ENCODE measurements at regions not wholly inside any gene's neighbourhood (a gene's known extent, or its start where the extent isn't known, plus 50 kb on each side); places are given as distances from the start of the nearest gene placed in this dataset.

DNA sequence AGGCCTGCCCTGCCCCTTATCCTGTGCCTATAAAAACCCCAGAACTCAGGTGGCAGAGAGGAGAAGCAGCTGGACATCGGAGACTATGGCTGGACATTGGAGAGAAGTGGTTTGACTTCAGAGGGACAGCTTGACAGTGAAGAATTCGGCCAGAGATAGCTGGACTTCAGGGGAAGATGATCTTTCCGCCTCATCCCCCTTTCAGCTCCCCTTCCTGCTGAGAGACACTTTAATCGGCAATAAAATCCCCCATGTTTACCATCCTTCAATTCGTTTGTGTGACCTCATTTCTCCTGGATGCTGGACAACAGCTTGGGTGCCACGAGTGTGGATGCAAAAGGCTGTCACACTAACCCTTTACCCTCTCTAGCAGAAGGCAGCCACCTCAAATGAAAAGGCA is 134.1 kb upstream of the TUT7 start:
- Histone ChIP-seq H3F3A (ENCODE audit: insufficient read depth, low read length, poor library complexity, severe bottlenecking) (no peaks in the 10 kb centered on the region), H3K9me3 (ENCODE audit: low read length) (no peaks in the 10 kb centered on the region), H3K4me3 (ENCODE audit: low read length) (no peak overlapping the region), H4K20me1 (ENCODE audit: insufficient read depth) (no peaks in the 10 kb centered on the region), H3K27me3 (ENCODE audit: insufficient read depth, low read depth, low read length) (no peaks in the 10 kb centered on the region), H3K9me2 (ENCODE audit: insufficient read depth, low read length) (no peaks in the 10 kb centered on the region), H3K79me2 (replicated peaks; ENCODE audit: insufficient read depth, low read length) (no peaks in the 10 kb centered on the region), H2AFZ (ENCODE audit: low read depth, low read length) (no peak overlapping the region), H3K9ac (ENCODE audit: low read length) (no peak overlapping the region), H3K4me2 (ENCODE audit: low read length) (no peak overlapping the region), H3K36me3 (ENCODE audit: insufficient read depth, low read length) (no peaks in the 10 kb centered on the region), H3K27ac (ENCODE audit: low read length) (no peak overlapping the region)
- TF ChIP-seq, protein P1, sequence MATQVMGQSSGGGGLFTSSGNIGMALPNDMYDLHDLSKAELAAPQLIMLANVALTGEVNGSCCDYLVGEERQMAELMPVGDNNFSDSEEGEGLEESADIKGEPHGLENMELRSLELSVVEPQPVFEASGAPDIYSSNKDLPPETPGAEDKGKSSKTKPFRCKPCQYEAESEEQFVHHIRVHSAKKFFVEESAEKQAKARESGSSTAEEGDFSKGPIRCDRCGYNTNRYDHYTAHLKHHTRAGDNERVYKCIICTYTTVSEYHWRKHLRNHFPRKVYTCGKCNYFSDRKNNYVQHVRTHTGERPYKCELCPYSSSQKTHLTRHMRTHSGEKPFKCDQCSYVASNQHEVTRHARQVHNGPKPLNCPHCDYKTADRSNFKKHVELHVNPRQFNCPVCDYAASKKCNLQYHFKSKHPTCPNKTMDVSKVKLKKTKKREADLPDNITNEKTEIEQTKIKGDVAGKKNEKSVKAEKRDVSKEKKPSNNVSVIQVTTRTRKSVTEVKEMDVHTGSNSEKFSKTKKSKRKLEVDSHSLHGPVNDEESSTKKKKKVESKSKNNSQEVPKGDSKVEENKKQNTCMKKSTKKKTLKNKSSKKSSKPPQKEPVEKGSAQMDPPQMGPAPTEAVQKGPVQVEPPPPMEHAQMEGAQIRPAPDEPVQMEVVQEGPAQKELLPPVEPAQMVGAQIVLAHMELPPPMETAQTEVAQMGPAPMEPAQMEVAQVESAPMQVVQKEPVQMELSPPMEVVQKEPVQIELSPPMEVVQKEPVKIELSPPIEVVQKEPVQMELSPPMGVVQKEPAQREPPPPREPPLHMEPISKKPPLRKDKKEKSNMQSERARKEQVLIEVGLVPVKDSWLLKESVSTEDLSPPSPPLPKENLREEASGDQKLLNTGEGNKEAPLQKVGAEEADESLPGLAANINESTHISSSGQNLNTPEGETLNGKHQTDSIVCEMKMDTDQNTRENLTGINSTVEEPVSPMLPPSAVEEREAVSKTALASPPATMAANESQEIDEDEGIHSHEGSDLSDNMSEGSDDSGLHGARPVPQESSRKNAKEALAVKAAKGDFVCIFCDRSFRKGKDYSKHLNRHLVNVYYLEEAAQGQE (IDR thresholded peaks at IDR 0.05; ENCODE audit: borderline replicate concordance) = no peak
- TF ChIP-seq SMC3 (conservative IDR thresholded peaks at IDR 0.05; ENCODE audit: poor library complexity) (no peak), RAD21 (conservative IDR thresholded peaks at IDR 0.05) (no peak), MXI1 (conservative IDR thresholded peaks at IDR 0.05; ENCODE audit: poor library complexity, severe bottlenecking) (no peak)

DNA sequence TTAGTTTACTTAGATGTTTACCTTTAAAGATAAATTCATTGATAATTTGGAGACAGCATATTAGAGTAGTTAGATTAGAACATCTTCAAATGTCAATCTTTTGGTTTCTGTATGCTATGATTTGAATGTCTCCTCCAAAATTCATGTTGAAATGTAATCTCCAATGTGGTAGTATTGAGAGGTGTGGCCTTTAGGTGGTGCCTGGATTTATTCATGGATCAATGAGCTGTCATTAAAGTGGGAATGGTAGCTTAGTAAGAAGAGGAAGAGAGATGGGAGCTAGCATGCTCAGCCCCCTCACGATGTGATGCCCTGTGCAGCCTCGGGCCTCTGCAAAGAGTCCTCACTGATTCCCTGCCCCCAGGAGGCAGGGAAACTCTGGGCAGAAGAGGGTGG is 133.6 kb upstream of the TUT7 start:
- Histone ChIP-seq H4K20me1 (ENCODE audit: insufficient read depth) (no peaks in the 10 kb centered on the region), H3K9me3 (ENCODE audit: low read length) (no peaks in the 10 kb centered on the region), H3F3A (ENCODE audit: insufficient read depth, low read length, poor library complexity, severe bottlenecking) (no peaks in the 10 kb centered on the region), H3K9ac (ENCODE audit: low read length) (no peak overlapping the region), H3K27me3 (ENCODE audit: insufficient read depth, low read depth, low read length) (no peaks in the 10 kb centered on the region), H3K36me3 (ENCODE audit: insufficient read depth, low read length) (no peaks in the 10 kb centered on the region), H3K4me2 (ENCODE audit: low read length) (no peak overlapping the region), H3K27ac (ENCODE audit: low read length) (no peak overlapping the region), H2AFZ (ENCODE audit: low read depth, low read length) (no peak overlapping the region), H3K79me2 (replicated peaks; ENCODE audit: insufficient read depth, low read length) (no peaks in the 10 kb centered on the region), H3K4me3 (ENCODE audit: low read length) (no peak overlapping the region), H3K9me2 (ENCODE audit: insufficient read depth, low read length) (no peaks in the 10 kb centered on the region)
- TF ChIP-seq RAD21 (conservative IDR thresholded peaks at IDR 0.05) (no peak), TAF1 (IDR thresholded peaks at IDR 0.05; ENCODE audit: low read depth) (no peak), EZH2 (IDR thresholded peaks at IDR 0.05; ENCODE audit: borderline replicate concordance, insufficient read depth, low read length, poor library complexity, severe bottlenecking) (no peak), MXI1 (conservative IDR thresholded peaks at IDR 0.05; ENCODE audit: poor library complexity, severe bottlenecking) (no peak), EP300 (conservative IDR thresholded peaks at IDR 0.05; ENCODE audit: poor library complexity, severe bottlenecking) (no peak), POLR2AphosphoS5 (IDR thresholded peaks at IDR 0.05) (no peak)
- TF ChIP-seq, protein P2, sequence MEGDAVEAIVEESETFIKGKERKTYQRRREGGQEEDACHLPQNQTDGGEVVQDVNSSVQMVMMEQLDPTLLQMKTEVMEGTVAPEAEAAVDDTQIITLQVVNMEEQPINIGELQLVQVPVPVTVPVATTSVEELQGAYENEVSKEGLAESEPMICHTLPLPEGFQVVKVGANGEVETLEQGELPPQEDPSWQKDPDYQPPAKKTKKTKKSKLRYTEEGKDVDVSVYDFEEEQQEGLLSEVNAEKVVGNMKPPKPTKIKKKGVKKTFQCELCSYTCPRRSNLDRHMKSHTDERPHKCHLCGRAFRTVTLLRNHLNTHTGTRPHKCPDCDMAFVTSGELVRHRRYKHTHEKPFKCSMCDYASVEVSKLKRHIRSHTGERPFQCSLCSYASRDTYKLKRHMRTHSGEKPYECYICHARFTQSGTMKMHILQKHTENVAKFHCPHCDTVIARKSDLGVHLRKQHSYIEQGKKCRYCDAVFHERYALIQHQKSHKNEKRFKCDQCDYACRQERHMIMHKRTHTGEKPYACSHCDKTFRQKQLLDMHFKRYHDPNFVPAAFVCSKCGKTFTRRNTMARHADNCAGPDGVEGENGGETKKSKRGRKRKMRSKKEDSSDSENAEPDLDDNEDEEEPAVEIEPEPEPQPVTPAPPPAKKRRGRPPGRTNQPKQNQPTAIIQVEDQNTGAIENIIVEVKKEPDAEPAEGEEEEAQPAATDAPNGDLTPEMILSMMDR (IDR thresholded peaks at IDR 0.05; ENCODE audit: poor library complexity, severe bottlenecking) = no peak

Measured in neural cell (in vitro differentiated cells).